SU-DHL-6 (cell line): ENCODE measurements at regions not wholly inside any gene's neighbourhood (a gene's known extent, or its start where the extent isn't known, plus 50 kb on each side); places are given as distances from the start of the nearest gene placed in this dataset.

Experiments
- H2AFZ ChIP-seq: fragments of 200-600 bp; sonication (generic); 2 replicates; pipeline ENCODE4 v1.6.1; 2014; ENCODE audit warnings: low read depth, mild to moderate bottlenecking, moderate library complexity, mixed read lengths, antibody characterized with exemption, low read length; ENCODE audit not compliant: severe bottlenecking
- H3F3A ChIP-seq: fragments of 200-600 bp; shearing (Covaris generic); 2 replicates; pipeline ENCODE4 v1.6.0; 2016; ENCODE audit warnings: antibody characterized with exemption, mild to moderate bottlenecking; ENCODE audit not compliant: insufficient read depth
- H3K27ac ChIP-seq: fragments of 200-600 bp; sonication (generic); 2 replicates; pipeline ENCODE4 v1.5.1; 2016; ENCODE audit warnings: low read depth, mild to moderate bottlenecking, low read length, moderate library complexity, mixed read lengths
- H3K27me3 ChIP-seq: fragments of 200-600 bp; sonication (generic), shearing (Covaris generic); 2 replicates; pipeline ENCODE4 v1.6.0; 2014; ENCODE audit warnings: mild to moderate bottlenecking, low read length
- H3K36me3 ChIP-seq: fragments of 200-600 bp; sonication (generic); 2 replicates; pipeline ENCODE4 v1.6.1; 2014; ENCODE audit warnings: mild to moderate bottlenecking, low read length, mixed read lengths
- H3K4me2 ChIP-seq: fragments of 300-600, 200-600 bp; shearing (Covaris generic), sonication (generic); 2 replicates; pipeline ENCODE4 v1.6.0; 2014; ENCODE audit warnings: low read length, low read depth, mild to moderate bottlenecking; ENCODE audit not compliant: poor library complexity, severe bottlenecking
- H3K4me3 ChIP-seq: fragments of 200-600 bp; sonication (generic); 2 replicates; pipeline ENCODE4 v1.5.1; 2014; ENCODE audit warnings: antibody characterized with exemption, low read length, mild to moderate bottlenecking, mixed read lengths; ENCODE audit not compliant: insufficient read depth, poor library complexity, severe bottlenecking
- H3K79me2 ChIP-seq: fragments of 200-600 bp; sonication (generic); 2 replicates; pipeline ENCODE4 v1.6.1; 2014; ENCODE audit warnings: mild to moderate bottlenecking, low read length, moderate library complexity; ENCODE audit not compliant: insufficient read depth
- H3K9ac ChIP-seq: fragments of 200-600 bp; sonication (generic); 2 replicates; pipeline ENCODE4 v1.7.0; 2014; ENCODE audit warnings: mild to moderate bottlenecking, low read length
- H3K9me2 ChIP-seq: fragments of 200-600 bp; sonication (generic); replicated peaks from 2 replicates; pipeline ENCODE4 v1.6.1; 2014; ENCODE audit warnings: low read length; ENCODE audit not compliant: insufficient read depth
- H3K9me3 ChIP-seq: fragments of 200-600 bp; sonication (generic); 2 replicates; pipeline ENCODE4 v1.6.1; 2014; ENCODE audit warnings: low read length, mixed read lengths; ENCODE audit not compliant: insufficient read depth
- H4K20me1 ChIP-seq: fragments of 200-600 bp; sonication (generic); 2 replicates; pipeline ENCODE4 v1.6.1; 2014; ENCODE audit warnings: low read depth, mild to moderate bottlenecking, antibody characterized with exemption, low read length, moderate library complexity, mixed read lengths
- EZH2phosphoT487 ChIP-seq: fragments of 200-600 bp; sonication (generic), shearing (Covaris generic); conservative IDR thresholded peaks from 2 replicates; pipeline ENCODE4 v1.6.1; 2018; ENCODE audit warnings: mild to moderate bottlenecking, antibody characterized with exemption, low read length, moderate library complexity, mixed read lengths
- TF ChIP-seq, protein P1 (sequence below): fragments of 200-600 bp; sonication (generic); IDR thresholded peaks from one replicate; pipeline ENCODE4 v1.5.1; 2017; ENCODE audit warnings: antibody characterized with exemption, mild to moderate bottlenecking, low read length, moderate library complexity; ENCODE audit not compliant: insufficient read depth, poor library complexity, severe bottlenecking

DNA sequence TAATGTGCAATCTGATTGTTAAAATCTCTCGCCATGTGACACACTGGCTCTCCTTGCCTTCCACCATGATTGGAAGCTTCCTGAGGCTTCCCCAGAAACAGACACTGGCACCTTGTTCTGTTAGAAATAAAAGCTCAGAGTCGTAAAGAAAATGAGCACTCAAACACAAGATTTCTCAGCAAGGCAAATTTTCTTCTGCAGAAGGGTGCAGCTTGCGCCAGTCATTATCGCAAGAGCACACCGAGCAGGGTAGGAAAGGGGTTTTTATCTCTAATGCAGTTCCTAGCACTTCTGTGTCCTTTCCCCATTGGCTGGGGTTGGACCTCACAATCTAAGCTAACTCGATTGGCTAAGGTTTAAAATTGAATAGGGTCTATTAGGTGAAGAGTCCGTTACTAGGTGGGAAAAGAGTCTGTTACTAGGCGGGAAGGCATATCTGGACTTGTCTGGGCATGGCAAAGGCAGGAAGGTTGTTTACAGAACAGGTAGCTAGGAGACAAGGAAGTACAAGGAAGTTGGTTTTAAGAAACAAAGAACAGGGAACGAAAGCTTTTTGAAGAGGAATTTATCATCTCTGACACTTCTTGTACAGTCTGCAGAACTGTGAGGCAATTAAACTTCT is 62.6 kb upstream of the BICD1 start:
- H3K9me2 ChIP-seq: no peaks in the 10 kb centered on the region
- no peaks in the 10 kb centered on the region for H4K20me1 ChIP-seq
- H3K27me3 ChIP-seq: no peaks in the 10 kb centered on the region
- TF ChIP-seq, protein P1, sequence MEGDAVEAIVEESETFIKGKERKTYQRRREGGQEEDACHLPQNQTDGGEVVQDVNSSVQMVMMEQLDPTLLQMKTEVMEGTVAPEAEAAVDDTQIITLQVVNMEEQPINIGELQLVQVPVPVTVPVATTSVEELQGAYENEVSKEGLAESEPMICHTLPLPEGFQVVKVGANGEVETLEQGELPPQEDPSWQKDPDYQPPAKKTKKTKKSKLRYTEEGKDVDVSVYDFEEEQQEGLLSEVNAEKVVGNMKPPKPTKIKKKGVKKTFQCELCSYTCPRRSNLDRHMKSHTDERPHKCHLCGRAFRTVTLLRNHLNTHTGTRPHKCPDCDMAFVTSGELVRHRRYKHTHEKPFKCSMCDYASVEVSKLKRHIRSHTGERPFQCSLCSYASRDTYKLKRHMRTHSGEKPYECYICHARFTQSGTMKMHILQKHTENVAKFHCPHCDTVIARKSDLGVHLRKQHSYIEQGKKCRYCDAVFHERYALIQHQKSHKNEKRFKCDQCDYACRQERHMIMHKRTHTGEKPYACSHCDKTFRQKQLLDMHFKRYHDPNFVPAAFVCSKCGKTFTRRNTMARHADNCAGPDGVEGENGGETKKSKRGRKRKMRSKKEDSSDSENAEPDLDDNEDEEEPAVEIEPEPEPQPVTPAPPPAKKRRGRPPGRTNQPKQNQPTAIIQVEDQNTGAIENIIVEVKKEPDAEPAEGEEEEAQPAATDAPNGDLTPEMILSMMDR: no peak
- TF ChIP-seq EZH2phosphoT487: no peak
- no peaks in the 10 kb centered on the region for H3K36me3 ChIP-seq
- H3K9me3 ChIP-seq: peaks cover 16% of the 10 kb centered on the region
- H2AFZ ChIP-seq: no peak overlapping the region
- no peak overlapping the region for H3K27ac ChIP-seq
- no peak overlapping the region for H3K4me3 ChIP-seq
- H3K4me2 ChIP-seq: no peak overlapping the region
- no peaks in the 10 kb centered on the region for H3F3A ChIP-seq
- no peak overlapping the region for H3K9ac ChIP-seq
- H3K79me2 ChIP-seq: no peaks in the 10 kb centered on the region

- Histone ChIP-seq H3F3A (no peaks in the 10 kb centered on the region), H3K27ac (no peak overlapping the region), H3K9ac (no peak overlapping the region), H3K79me2 (no peaks in the 10 kb centered on the region), H3K9me3 (peaks cover 16% of the 10 kb centered on the region), H3K27me3 (no peaks in the 10 kb centered on the region), H4K20me1 (no peaks in the 10 kb centered on the region), H3K9me2 (no peaks in the 10 kb centered on the region), H3K4me2 (no peak overlapping the region), H3K36me3 (no peaks in the 10 kb centered on the region), H3K4me3 (no peak overlapping the region), H2AFZ (no peak overlapping the region)
- no peak for TF ChIP-seq EZH2phosphoT487
- TF ChIP-seq, protein P1: no peak
These were observed 59.1 kb upstream of the BICD1 start for GRCh38 chr12:32047357-32048212.

DNA sequence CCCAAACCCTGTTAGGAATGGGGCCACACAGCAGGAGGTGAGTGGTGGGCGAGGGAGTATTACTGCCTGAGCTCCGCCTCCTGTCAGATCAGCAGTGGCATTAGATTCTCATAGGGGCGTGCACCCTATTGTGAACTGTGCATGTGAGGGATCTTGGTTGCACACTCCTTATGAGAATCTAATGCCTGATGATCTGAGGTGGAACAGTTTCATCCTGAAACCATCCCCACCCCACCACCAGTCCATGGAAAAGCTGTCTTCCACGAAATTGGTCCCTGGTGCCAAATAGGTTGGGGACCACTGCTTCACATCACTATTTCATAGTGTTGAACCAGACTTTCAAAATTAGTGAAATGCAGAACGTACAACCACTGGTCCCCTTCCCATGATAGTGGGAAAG is 57.9 kb upstream of the BICD1 start:
- Histone ChIP-seq H3K36me3 (no peaks in the 10 kb centered on the region), H3F3A (no peaks in the 10 kb centered on the region), H3K9ac (no peak overlapping the region), H3K27me3 (no peaks in the 10 kb centered on the region), H3K27ac (no peak overlapping the region), H3K4me3 (no peak overlapping the region), H2AFZ (no peak overlapping the region), H3K79me2 (no peaks in the 10 kb centered on the region), H3K4me2 (no peak overlapping the region), H3K9me2 (no peaks in the 10 kb centered on the region), H3K9me3 (peaks cover 8% of the 10 kb centered on the region; the same call in 1 of the 2 replicates), H4K20me1 (no peaks in the 10 kb centered on the region)
- TF ChIP-seq, protein P1: no peak
- TF ChIP-seq EZH2phosphoT487: no peak
